Smooth muscle cell (in vitro differentiated cells): ENCODE measurements at regions not wholly inside any gene's neighbourhood (a gene's known extent, or its start where the extent isn't known, plus 50 kb on each side); places are given as distances from the start of the nearest gene placed in this dataset.

Experiments used
- DNase-seq: peaks from one replicate; lab custom pipeline; 2025; ENCODE audit not compliant: unreplicated experiment; lab: John Stamatoyannopoulos, UW
- H2AFZ ChIP-seq: fragments of 200-600 bp; sonication (generic); 2 replicates; pipeline ENCODE4 v1.6.0; 2016; ENCODE audit warnings: antibody characterized with exemption, low read depth, mild to moderate bottlenecking
- H3F3A ChIP-seq: fragments of 200-600 bp; sonication (generic); 2 replicates; pipeline ENCODE4 v1.6.0; 2017; ENCODE audit warnings: antibody characterized with exemption, low read depth
- H3K27ac ChIP-seq: fragments of 200-600 bp; sonication (generic); 2 replicates; pipeline ENCODE4 v1.5.1; 2016; ENCODE audit warnings: low read depth, mild to moderate bottlenecking
- H3K27me3 ChIP-seq: fragments of 200-600 bp; sonication (generic); 2 replicates; pipeline ENCODE4 v1.6.1; 2016; ENCODE audit warnings: low read depth, mild to moderate bottlenecking
- H3K36me3 ChIP-seq: fragments of 200-600 bp; sonication (generic); 2 replicates; pipeline ENCODE4 v1.5.1; 2016; ENCODE audit warnings: low read depth
- H3K4me1 ChIP-seq: fragments of 200-600 bp; sonication (generic); 2 replicates; pipeline ENCODE4 v1.5.1; 2016; ENCODE audit warnings: low read depth
- H3K4me2 ChIP-seq: fragments of 200-600 bp; sonication (generic); 2 replicates; pipeline ENCODE4 v1.6.0; 2016; ENCODE audit warnings: mild to moderate bottlenecking
- H3K4me3 ChIP-seq: fragments of 200-600 bp; sonication (generic); 2 replicates; pipeline ENCODE4 v1.5.1; 2016; ENCODE audit warnings: mild to moderate bottlenecking
- H3K79me2 ChIP-seq: fragments of 200-600 bp; sonication (generic); 2 replicates; pipeline ENCODE4 v1.6.0; 2016; ENCODE audit warnings: low read depth, mild to moderate bottlenecking
- H3K9ac ChIP-seq: fragments of 200-600 bp; sonication (generic); 2 replicates; pipeline ENCODE4 v1.6.0; 2016; ENCODE audit warnings: low read depth
- H3K9me3 ChIP-seq: fragments of 200-600 bp; sonication (generic); replicated peaks from 2 replicates; pipeline ENCODE4 v1.5.1; 2016; ENCODE audit warnings: low read depth
- H4K20me1 ChIP-seq: fragments of 200-600 bp; sonication (generic); 2 replicates; pipeline ENCODE4 v1.6.0; 2016; ENCODE audit warnings: low read depth
- CTCF ChIP-seq: fragments of 200-600 bp; sonication (generic); IDR thresholded peaks from 2 replicates; pipeline ENCODE4 v1.5.1; 2017; ENCODE audit warnings: borderline replicate concordance, mild to moderate bottlenecking, antibody characterized with exemption; ENCODE audit not compliant: insufficient read depth, poor library complexity, severe bottlenecking
- WGBS: methylation state at CpG from one replicate; pipeline ENCODE4 v1.1.7; 2016; ENCODE audit warnings: low lambda C conversion rate; 5-methylcytosine and 5-hydroxymethylcytosine counted together

GRCh38 chr12:89213747-89214146 is 138.6 kb downstream of the DUSP6 start:
- H3K4me1 ChIP-seq = peaks cover 25% of the 10 kb centered on the region

GRCh38 chr12:89213139-89213538 is 139.2 kb downstream of the DUSP6 start:
- Histone ChIP-seq H3K9ac (no peak overlapping the region), H3K36me3 (no peaks in the 10 kb centered on the region), H3K79me2 (no peaks in the 10 kb centered on the region), H3F3A (no peaks in the 10 kb centered on the region), H4K20me1 (no peaks in the 10 kb centered on the region), H3K27me3 (no peaks in the 10 kb centered on the region), H3K4me1 (peaks cover 30% of the 10 kb centered on the region), H3K27ac (no peak overlapping the region), H3K4me2 (no peak overlapping the region), H3K9me3 (no peaks in the 10 kb centered on the region), H3K4me3 (no peak overlapping the region), H2AFZ (no peak overlapping the region)
- TF ChIP-seq CTCF = no peak
- WGBS = 97% methylated on average over 1 of the region's 1 CpG
- DNase-seq = no peak

More at GRCh38 chr12:89213747-89214146, 138.6 kb downstream of the DUSP6 start:
- Histone ChIP-seq H3F3A (no peaks in the 10 kb centered on the region), H3K27me3 (no peaks in the 10 kb centered on the region), H3K4me3 (no peak overlapping the region), H3K9me3 (no peaks in the 10 kb centered on the region), H3K27ac (no peak overlapping the region), H3K79me2 (no peaks in the 10 kb centered on the region), H3K36me3 (no peaks in the 10 kb centered on the region), H4K20me1 (no peaks in the 10 kb centered on the region), H2AFZ (no peak overlapping the region), H3K4me2 (no peak overlapping the region), H3K9ac (no peak overlapping the region)
- no peak for DNase-seq
- WGBS = 100% methylated on average over 1 of the region's 1 CpG
- TF ChIP-seq CTCF = no peak

GRCh38 chr12:89212339-89212771 is 139.9 kb downstream of the DUSP6 start:
- no peak overlapping the region for H3K27ac ChIP-seq
- H3K4me1 ChIP-seq = peaks cover 30% of the 10 kb centered on the region
- TF ChIP-seq CTCF = no peak
- H3K4me3 ChIP-seq = no peak overlapping the region
- H3K27me3 ChIP-seq = no peaks in the 10 kb centered on the region
- no peaks in the 10 kb centered on the region for H3K79me2 ChIP-seq
- WGBS = 87% methylated on average over 3 of the region's 3 CpGs
- H3K4me2 ChIP-seq = no peak overlapping the region
- H3F3A ChIP-seq = no peaks in the 10 kb centered on the region
- no peaks in the 10 kb centered on the region for H4K20me1 ChIP-seq
- H3K36me3 ChIP-seq = no peaks in the 10 kb centered on the region
- DNase-seq = no peak
- no peak overlapping the region for H2AFZ ChIP-seq
- no peak overlapping the region for H3K9ac ChIP-seq
- H3K9me3 ChIP-seq = no peaks in the 10 kb centered on the region

- H3K4me1 ChIP-seq = peaks cover 30% of the 10 kb centered on the region
- no peaks in the 10 kb centered on the region for H3K9me3 ChIP-seq
- H3F3A ChIP-seq = no peaks in the 10 kb centered on the region
- no peak overlapping the region for H3K27ac ChIP-seq
- H3K4me3 ChIP-seq = no peak overlapping the region
- no peak overlapping the region for H2AFZ ChIP-seq
- 97% methylated on average over 1 of the region's 1 CpG for WGBS
- no peaks in the 10 kb centered on the region for H3K79me2 ChIP-seq
- TF ChIP-seq CTCF = no peak
- H4K20me1 ChIP-seq = no peaks in the 10 kb centered on the region
- no peaks in the 10 kb centered on the region for H3K27me3 ChIP-seq
- DNase-seq = no peak
- H3K4me2 ChIP-seq = peak overlapping the region; percentile 31
- no peak overlapping the region for H3K9ac ChIP-seq
- H3K36me3 ChIP-seq = no peaks in the 10 kb centered on the region
Measured at GRCh38 chr12:89211456-89211855, 140.8 kb downstream of the DUSP6 start.
